Limb (tissue), 2 donors: ENCODE measurements at regions not wholly inside any gene's neighbourhood (a gene's known extent, or its start where the extent isn't known, plus 50 kb on each side); places are given as distances from the start of the nearest gene placed in this dataset.
"Not testable (repeated sequence)": the region's sequence is repeated elsewhere in the genome, so short reads cannot be mapped to it uniquely, and the experiment has no call there.

Experiments
- DNase-seq, 2 donors: peaks; one replicate each; pipeline ENCODE4 v3.0.0-alpha.2; 2016; ENCODE audit errors: extremely low spot score in 2 of 2

- DNase-seq = no peak
Measured at GRCh38 chrX:140165849-140166248, 200.5 kb upstream of the CXorf66 start.

- no peak for DNase-seq
Measured at GRCh38 chrX:140164391-140164790, 199.1 kb upstream of the CXorf66 start.

- peak in 1 of 2 donors; percentile 1 for DNase-seq
Measured at GRCh38 chrX:140163371-140164159, 198.2 kb upstream of the CXorf66 start.

GRCh38 chrX:140157611-140158010, 192.3 kb upstream of the CXorf66 start:
- DNase-seq = no peak

- no peak for DNase-seq
Measured at GRCh38 chrX:140157143-140157542, 191.8 kb upstream of the CXorf66 start.

- DNase-seq = no peak
Measured at GRCh38 chrX:140151316-140151715, 186.0 kb upstream of the CXorf66 start.

- no peak for DNase-seq
Measured at GRCh38 chrX:140149761-140150160, 184.4 kb upstream of the CXorf66 start.

- peak; percentile 12 to 43 for DNase-seq
Measured at GRCh38 chrX:140141444-140142029, 176.2 kb upstream of the CXorf66 start.

GRCh38 chrX:140138492-140138891, 173.2 kb upstream of the CXorf66 start:
- not testable (repeated sequence) for DNase-seq

GRCh38 chrX:140138065-140138464, 172.7 kb upstream of the CXorf66 start:
- DNase-seq = not testable (repeated sequence)

- no peak for DNase-seq
Measured at GRCh38 chrX:140132937-140133336, 167.6 kb upstream of the CXorf66 start.

- DNase-seq = no peak
Measured at GRCh38 chrX:140123446-140123845, 158.1 kb upstream of the CXorf66 start.

GRCh38 chrX:140114059-140114458, 148.7 kb upstream of the CXorf66 start:
- DNase-seq = not testable (repeated sequence)

GRCh38 chrX:140110081-140110650, 144.8 kb upstream of the CXorf66 start:
- no peak for DNase-seq

GRCh38 chrX:140104760-140105159, 139.4 kb upstream of the CXorf66 start:
- DNase-seq = no peak

GRCh38 chrX:140099221-140099620, 133.9 kb upstream of the CXorf66 start:
- no peak for DNase-seq

GRCh38 chrX:140092121-140092520, 126.8 kb upstream of the CXorf66 start:
- no peak for DNase-seq

- DNase-seq = peak in 1 of 2 donors; percentile 47
Measured at GRCh38 chrX:140091125-140091886, 126.0 kb upstream of the CXorf66 start.

GRCh38 chrX:140090800-140091124, 125.4 kb upstream of the CXorf66 start:
- DNase-seq = peak in 1 of 2 donors; percentile 24

GRCh38 chrX:140088438-140088837, 123.1 kb upstream of the CXorf66 start:
- no peak for DNase-seq

GRCh38 chrX:140087875-140088274, 122.6 kb upstream of the CXorf66 start:
- no peak for DNase-seq

GRCh38 chrX:140086691-140087090, 121.4 kb upstream of the CXorf66 start:
- no peak for DNase-seq
